Cardiac fibroblast (primary cell): ENCODE measurements at regions not wholly inside any gene's neighbourhood (a gene's known extent, or its start where the extent isn't known, plus 50 kb on each side); places are given as distances from the start of the nearest gene placed in this dataset.
"Not testable (repeated sequence)": the region's sequence is repeated elsewhere in the genome, so short reads cannot be mapped to it uniquely, and the experiment has no call there.

Source experiments
- DNase-seq, 2 donors: peaks; one replicate each; pipeline versions ENCODE4 v3.0.0 to v3.0.0-alpha.2; 2010; ENCODE audit warnings: low read depth in 2 of 2
- H3K4me3 ChIP-seq, 2 donors: replicated peaks in 1 of 2; 1 replicate in 1 of 2; 2 replicates in 1 of 2; pipeline ENCODE4 v1.5.1; 2011; ENCODE audit warnings: low read depth in 2 of 2, low read length in 2 of 2, mild to moderate bottlenecking in 2 of 2, moderate library complexity in 1 of 2
- TF ChIP-seq, protein P1 (sequence below): IDR thresholded peaks from one replicate; pipeline ENCODE4 v1.5.1; 2011; ENCODE audit warnings: low read depth, mild to moderate bottlenecking, low read length, inconsistent platforms

DNA sequence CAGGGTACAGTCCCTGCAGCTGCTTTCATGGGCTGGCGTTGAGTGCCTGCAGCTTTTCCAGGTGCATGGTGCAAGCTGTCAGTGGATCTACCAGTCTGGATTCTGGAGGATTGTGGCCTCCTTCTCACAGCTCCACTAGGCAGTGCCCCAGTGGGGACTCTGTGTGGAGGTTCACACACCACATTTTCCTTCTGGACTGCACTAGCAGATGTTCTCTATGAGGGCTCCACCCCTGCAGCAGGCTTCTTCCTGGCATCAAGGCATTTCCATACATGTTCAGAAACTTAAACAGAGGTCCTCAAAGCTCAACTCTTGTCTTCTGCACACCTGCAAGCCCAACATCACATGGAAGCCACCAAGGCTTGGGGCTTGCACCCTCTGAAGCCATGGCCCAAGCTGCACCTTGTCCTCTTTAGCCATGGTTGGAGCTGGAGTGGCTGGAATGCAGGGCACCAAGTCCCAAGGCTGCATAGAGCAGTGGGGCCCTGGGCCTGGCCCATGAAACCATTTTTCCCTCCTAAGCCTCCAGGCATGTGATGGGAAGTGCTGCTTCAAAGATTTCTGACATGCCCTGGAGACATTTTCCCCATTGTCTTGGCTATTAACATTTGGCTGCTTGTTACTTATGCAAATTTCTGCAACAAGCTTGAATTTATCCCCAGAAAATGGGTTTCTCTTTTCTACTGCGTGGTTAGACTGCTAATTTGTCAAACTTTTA, 250.2 kb upstream of the COPS8 start:
- no peak overlapping the region for H3K4me3 ChIP-seq
- TF ChIP-seq, protein P1, sequence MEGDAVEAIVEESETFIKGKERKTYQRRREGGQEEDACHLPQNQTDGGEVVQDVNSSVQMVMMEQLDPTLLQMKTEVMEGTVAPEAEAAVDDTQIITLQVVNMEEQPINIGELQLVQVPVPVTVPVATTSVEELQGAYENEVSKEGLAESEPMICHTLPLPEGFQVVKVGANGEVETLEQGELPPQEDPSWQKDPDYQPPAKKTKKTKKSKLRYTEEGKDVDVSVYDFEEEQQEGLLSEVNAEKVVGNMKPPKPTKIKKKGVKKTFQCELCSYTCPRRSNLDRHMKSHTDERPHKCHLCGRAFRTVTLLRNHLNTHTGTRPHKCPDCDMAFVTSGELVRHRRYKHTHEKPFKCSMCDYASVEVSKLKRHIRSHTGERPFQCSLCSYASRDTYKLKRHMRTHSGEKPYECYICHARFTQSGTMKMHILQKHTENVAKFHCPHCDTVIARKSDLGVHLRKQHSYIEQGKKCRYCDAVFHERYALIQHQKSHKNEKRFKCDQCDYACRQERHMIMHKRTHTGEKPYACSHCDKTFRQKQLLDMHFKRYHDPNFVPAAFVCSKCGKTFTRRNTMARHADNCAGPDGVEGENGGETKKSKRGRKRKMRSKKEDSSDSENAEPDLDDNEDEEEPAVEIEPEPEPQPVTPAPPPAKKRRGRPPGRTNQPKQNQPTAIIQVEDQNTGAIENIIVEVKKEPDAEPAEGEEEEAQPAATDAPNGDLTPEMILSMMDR: no peak
- DNase-seq: no peak

DNA sequence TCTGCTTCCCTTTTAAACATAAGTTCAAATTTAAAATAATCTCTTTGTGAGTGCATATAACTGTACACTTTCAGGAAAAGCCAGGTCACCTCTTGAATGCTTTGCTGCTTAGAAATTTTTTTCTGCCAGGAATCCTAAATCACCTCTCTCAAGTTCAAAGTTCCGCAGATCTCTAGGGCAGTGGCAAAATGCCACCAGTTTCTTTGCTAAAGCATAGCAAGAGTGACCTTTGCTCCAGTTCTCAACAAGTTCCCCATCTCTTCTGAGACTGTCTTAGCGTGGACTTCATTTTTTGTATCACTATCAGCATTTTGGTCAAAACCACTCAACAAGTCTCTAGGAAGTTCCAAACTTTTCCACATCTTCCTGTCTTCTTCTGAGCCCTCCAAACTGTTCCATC, 249.7 kb upstream of the COPS8 start:
- not testable (repeated sequence) for H3K4me3 ChIP-seq, DNase-seq

DNA sequence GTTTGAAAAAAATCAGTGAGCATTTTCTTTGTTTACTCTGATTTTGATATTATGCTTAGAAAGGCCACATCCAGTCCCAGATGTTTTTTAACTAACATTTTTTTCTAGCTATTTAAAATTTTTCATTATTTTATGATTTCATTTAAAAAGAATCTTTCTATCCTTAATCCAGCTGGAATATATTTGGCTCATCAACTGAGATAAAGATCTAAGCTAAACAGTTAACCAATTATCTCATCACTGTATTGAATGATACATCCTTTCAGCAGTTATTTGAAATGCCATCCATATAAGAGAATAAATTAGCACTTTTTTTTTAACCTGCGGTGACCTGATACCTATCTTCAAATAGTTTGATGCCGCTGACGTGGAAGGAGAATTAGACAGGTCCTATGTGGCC, 245.5 kb upstream of the COPS8 start:
- DNase-seq: no peak
- no peak overlapping the region for H3K4me3 ChIP-seq
- TF ChIP-seq, protein P1: no peak

DNA sequence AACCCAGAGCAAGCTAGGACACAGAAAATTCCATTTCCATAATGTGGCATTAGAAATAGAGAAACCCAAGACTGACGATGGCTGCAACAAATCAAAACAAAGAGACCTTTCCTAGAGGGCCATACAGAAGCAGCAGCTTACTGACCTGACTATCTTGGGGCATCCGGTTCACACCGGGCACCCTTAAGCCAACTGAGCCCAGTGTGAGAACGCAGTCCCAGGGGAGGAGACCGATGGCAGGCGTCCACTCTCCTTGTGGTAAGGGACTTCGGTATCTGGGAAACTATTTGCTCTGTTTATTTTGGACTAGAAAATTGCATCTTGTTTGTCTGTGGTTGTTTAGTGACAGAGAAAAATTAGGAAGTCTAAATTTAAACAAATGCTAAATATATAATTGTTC, 244.8 kb upstream of the COPS8 start:
- TF ChIP-seq, protein P1: no peak
- no peak for DNase-seq
- H3K4me3 ChIP-seq: no peak overlapping the region

DNA sequence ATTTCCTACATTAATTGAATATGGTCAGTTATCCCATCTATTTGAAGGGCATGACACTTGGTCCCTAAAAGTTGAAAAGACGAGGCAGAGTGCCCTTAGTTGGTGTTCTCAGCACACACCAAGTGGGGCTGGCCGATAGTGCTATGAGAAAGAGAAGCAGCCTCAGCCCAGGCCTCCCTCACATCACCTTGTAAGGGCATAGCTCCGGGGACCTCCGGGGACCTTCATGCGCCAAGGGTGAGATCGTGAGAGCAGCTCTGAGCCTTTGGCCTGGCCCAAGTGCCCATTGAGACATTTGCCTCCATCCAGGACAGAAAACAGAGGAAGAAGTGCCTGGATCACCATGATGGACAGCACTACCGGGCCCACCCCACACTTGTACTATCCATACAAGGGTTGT, 244.3 kb upstream of the COPS8 start:
- TF ChIP-seq, protein P1: no peak
- no peak for DNase-seq

DNA sequence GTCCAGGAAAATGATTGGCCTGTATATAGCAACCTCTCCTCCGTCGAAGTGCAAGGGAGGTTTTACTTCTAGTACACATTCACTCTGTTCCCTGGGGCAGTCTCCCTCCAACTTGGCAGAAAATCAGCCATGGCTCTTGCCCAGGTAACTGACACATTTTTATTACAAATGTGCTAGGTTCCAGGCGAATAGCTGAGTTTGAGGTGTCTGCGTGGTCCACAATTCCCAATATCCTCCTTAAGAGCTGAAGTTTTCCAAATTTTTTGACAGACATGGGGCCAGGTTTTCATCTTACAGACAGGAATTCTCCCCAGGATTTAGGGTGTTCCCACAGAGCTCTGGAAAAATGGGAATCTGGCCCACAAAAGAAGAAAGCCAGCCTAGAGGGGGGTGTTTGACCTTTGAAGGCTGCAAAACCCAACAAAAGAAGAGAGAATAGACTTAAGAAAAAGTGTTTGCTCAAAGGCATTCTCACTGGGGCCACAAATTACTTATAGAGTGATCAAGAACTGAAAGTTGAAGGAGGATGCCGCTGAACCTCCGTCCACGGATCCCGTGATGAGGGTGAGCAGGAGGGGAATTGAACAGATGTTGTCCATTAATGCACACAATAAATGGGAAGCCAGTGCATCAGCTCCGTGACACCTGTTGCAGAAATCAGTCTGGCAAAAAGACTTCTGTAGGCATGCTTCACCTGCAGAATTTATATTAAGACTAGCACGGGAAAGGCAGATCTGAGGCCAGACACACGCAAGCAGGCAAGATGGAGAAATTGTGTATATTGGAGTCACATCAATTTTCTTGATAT, 242.3 kb upstream of the COPS8 start:
- no peak for DNase-seq
- TF ChIP-seq, protein P1: no peak
- no peak overlapping the region for H3K4me3 ChIP-seq

More for the DNA sequence above, 244.3 kb upstream of the COPS8 start:
- H3K4me3 ChIP-seq: no peak overlapping the region

DNA sequence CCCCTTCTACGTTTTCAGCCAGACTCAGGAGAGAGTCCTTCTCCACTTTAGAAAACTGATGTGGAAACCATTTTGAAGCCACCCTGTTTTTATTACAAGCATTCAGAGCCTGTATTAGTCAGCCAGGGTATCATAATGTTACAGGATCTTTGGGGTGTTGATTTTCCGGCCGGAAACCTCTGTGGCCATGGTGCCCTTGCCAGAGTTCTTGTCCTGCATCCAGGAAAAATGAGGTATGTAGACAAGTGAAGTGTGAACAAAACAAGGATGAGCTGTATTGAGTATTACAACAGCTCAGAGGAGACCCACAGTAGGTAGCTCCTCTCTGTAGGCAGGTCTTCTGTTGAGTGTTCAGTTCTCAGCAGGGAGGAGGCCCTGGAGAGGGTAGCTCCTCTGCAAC, 241.0 kb upstream of the COPS8 start:
- TF ChIP-seq, protein P1: no peak
- DNase-seq: no peak
- no peak overlapping the region for H3K4me3 ChIP-seq
